HG03460 (cell line): ENCODE measurements at regions not wholly inside any gene's neighbourhood (a gene's known extent, or its start where the extent isn't known, plus 50 kb on each side); places are given as distances from the start of the nearest gene placed in this dataset.
"Not testable (repeated sequence)": the region's sequence is repeated elsewhere in the genome, so short reads cannot be mapped to it uniquely, and the experiment has no call there.

Source experiments
- ATAC-seq: cut with Tn5 transposase; IDR thresholded peaks from one replicate; pipeline ENCODE4 v1.9.1; 2021; ENCODE audit not compliant: unreplicated experiment

GRCh38 chr2:122007126-122007525 is 251.7 kb downstream of the TSN start:
- ATAC-seq: no peak

- ATAC-seq: no peak
Measured at GRCh38 chr2:122007577-122007976, 252.1 kb downstream of the TSN start.

- ATAC-seq: no peak
Measured at GRCh38 chr2:122009561-122009960, 254.1 kb downstream of the TSN start.

- no peak for ATAC-seq
Measured at GRCh38 chr2:122011493-122012270, 256.2 kb downstream of the TSN start.

GRCh38 chr2:122018736-122019135 is 263.3 kb downstream of the TSN start:
- ATAC-seq: no peak

GRCh38 chr2:122019724-122020123 is 264.3 kb downstream of the TSN start:
- ATAC-seq: no peak

GRCh38 chr2:122020377-122020776 is 264.9 kb downstream of the TSN start:
- ATAC-seq: no peak

- no peak for ATAC-seq
Measured at GRCh38 chr2:122021941-122022340, 266.5 kb downstream of the TSN start.

- ATAC-seq: no peak
Measured at GRCh38 chr2:122022531-122022930, 267.1 kb downstream of the TSN start.

GRCh38 chr2:122023059-122023864 is 267.8 kb downstream of the TSN start:
- no peak for ATAC-seq

- no peak for ATAC-seq
Measured at GRCh38 chr2:122027510-122028217, 272.2 kb downstream of the TSN start.

- no peak for ATAC-seq
Measured at GRCh38 chr2:122028371-122029100, 273.1 kb downstream of the TSN start.

- no peak for ATAC-seq
Measured at GRCh38 chr2:122029456-122029855, 274.0 kb downstream of the TSN start.

- no peak for ATAC-seq
Measured at GRCh38 chr2:122029945-122030344, 274.5 kb downstream of the TSN start.

GRCh38 chr2:122031544-122032263 is 276.3 kb downstream of the TSN start:
- no peak for ATAC-seq

GRCh38 chr2:122032264-122032645 is 276.8 kb downstream of the TSN start:
- ATAC-seq: no peak

- ATAC-seq: no peak
Measured at GRCh38 chr2:122033778-122034177, 278.3 kb downstream of the TSN start.

- ATAC-seq: no peak
Measured at GRCh38 chr2:122034344-122034743, 278.9 kb downstream of the TSN start.

GRCh38 chr2:122034777-122035176 is 279.3 kb downstream of the TSN start:
- ATAC-seq: no peak

GRCh38 chr2:122038816-122039215 is 283.4 kb downstream of the TSN start:
- ATAC-seq: not testable (repeated sequence)
